Upper lobe of left lung (tissue), 6 donors: ENCODE measurements at regions not wholly inside any gene's neighbourhood (a gene's known extent, or its start where the extent isn't known, plus 50 kb on each side); places are given as distances from the start of the nearest gene placed in this dataset.

Source experiments
- ATAC-seq, 2 donors: fragments of 200-7000 bp; cut with Tn5 transposase; one replicate each; pipeline ENCODE4 v1.9.1; 2022; ENCODE audit warnings: mild to moderate bottlenecking in 2 of 2, moderate library complexity in 2 of 2; ENCODE audit not compliant: low FRiP score in 2 of 2
- DNase-seq, 2 donors: peaks; one replicate each; pipeline ENCODE4 v3.0.0-alpha.2; 2019 to 2020
- H3K27ac ChIP-seq, 4 donors: fragments of 200-600 bp; sonication (generic); one replicate each; pipeline ENCODE4 v1.5.1; 2016 to 2019
- H3K27me3 ChIP-seq, 4 donors: fragments of 200-600 bp; sonication (generic); one replicate each; pipeline ENCODE4 v1.5.1; 2017 to 2019
- H3K36me3 ChIP-seq, 4 donors: fragments of 200-600 bp; sonication (generic); one replicate each; pipeline ENCODE4 v1.5.1; 2016 to 2019
- H3K4me1 ChIP-seq, 4 donors: fragments of 200-600 bp; sonication (generic); one replicate each; pipeline ENCODE4 v1.5.1; 2018 to 2019
- H3K4me3 ChIP-seq, 4 donors: fragments of 200-600 bp; sonication (generic); one replicate each; pipeline ENCODE4 v1.5.1; 2017 to 2019; ENCODE audit warnings: mild to moderate bottlenecking in 2 of 4, moderate library complexity in 1 of 4
- H3K9me3 ChIP-seq, 4 donors: fragments of 200-600 bp; sonication (generic); one replicate each; pipeline ENCODE4 v1.5.1; 2018 to 2019
- EP300 ChIP-seq, 4 donors: sonication (generic); formaldehyde crosslinking; IDR thresholded peaks; one replicate each; pipeline ENCODE4 v1.5.1; 2017; ENCODE audit warnings: antibody characterized with exemption in 4 of 4, control low read depth in 2 of 4
- POLR2A ChIP-seq, 4 donors: fragments of 450-650 bp; IDR thresholded peaks; one replicate each; pipeline ENCODE4 v1.5.1; 2016 to 2017; ENCODE audit warnings: antibody characterized with exemption in 4 of 4, mild to moderate bottlenecking in 2 of 4
- POLR2AphosphoS5 ChIP-seq, 2 donors: sonication (generic); formaldehyde crosslinking; IDR thresholded peaks; one replicate each; pipeline ENCODE4 v1.5.1; 2017; ENCODE audit warnings: antibody characterized with exemption in 2 of 2
- WGBS, 2 donors: methylation state at CpG; one replicate each; pipeline ENCODE4 v1.1.5; 2017 to 2018; 5-methylcytosine and 5-hydroxymethylcytosine counted together
- TF ChIP-seq, protein P1 (sequence below), 6 experiments: fragments of 450-650 bp in 4 of 6; fragments of 200-600 bp in 2 of 6; sonication (generic) in 2 of 6; IDR thresholded peaks; one replicate each; pipeline ENCODE4 v1.5.1; 2016 to 2019; ENCODE audit warnings: antibody characterized with exemption in 6 of 6
- donor health status: DM: no; HTN: no; CAD: no; lungs with moderate emphysema.
- donor health status: DM: no; HTN: yes; CAD: no; lungs with severe emphysema.

DNA sequence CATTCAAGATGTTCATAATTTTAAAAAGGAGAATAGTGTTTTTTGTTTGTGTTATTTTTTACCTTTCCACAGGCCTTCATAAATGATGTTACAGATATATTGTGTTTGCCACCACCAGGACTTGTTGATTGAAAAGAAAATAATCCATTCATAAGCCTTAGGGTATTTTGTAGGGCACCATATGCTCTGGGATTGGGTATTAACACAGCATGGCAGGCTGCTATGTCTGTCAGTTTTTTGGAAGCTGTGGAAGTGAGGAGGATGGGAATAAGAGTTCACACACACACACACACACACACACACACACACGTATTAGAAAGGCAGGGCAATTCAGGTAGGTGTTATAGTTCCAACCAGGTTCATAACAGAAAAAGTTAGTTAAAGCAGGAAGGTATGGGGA, 237.9 kb downstream of the HDGFL1 start:
- no peak for DNase-seq
- no peak overlapping the region for H3K4me3 ChIP-seq
- H3K27ac ChIP-seq = no peak overlapping the region
- TF ChIP-seq, protein P1, sequence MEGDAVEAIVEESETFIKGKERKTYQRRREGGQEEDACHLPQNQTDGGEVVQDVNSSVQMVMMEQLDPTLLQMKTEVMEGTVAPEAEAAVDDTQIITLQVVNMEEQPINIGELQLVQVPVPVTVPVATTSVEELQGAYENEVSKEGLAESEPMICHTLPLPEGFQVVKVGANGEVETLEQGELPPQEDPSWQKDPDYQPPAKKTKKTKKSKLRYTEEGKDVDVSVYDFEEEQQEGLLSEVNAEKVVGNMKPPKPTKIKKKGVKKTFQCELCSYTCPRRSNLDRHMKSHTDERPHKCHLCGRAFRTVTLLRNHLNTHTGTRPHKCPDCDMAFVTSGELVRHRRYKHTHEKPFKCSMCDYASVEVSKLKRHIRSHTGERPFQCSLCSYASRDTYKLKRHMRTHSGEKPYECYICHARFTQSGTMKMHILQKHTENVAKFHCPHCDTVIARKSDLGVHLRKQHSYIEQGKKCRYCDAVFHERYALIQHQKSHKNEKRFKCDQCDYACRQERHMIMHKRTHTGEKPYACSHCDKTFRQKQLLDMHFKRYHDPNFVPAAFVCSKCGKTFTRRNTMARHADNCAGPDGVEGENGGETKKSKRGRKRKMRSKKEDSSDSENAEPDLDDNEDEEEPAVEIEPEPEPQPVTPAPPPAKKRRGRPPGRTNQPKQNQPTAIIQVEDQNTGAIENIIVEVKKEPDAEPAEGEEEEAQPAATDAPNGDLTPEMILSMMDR (IDR thresholded peaks at IDR 0.05) = no peak
- TF ChIP-seq EP300 (IDR thresholded peaks at IDR 0.05) = no peak
- no peak for TF ChIP-seq POLR2A (IDR thresholded peaks at IDR 0.05)
- TF ChIP-seq POLR2AphosphoS5 (IDR thresholded peaks at IDR 0.05) = no peak
- no peaks in the 10 kb centered on the region for H3K4me1 ChIP-seq
- 80 to 89% methylated on average over 1 of the region's 1 CpG for WGBS, 2 donors
- H3K27me3 ChIP-seq = no peaks in the 10 kb centered on the region
- H3K9me3 ChIP-seq = no peaks in the 10 kb centered on the region
- H3K36me3 ChIP-seq = no peaks in the 10 kb centered on the region
- no peak for ATAC-seq

DNA sequence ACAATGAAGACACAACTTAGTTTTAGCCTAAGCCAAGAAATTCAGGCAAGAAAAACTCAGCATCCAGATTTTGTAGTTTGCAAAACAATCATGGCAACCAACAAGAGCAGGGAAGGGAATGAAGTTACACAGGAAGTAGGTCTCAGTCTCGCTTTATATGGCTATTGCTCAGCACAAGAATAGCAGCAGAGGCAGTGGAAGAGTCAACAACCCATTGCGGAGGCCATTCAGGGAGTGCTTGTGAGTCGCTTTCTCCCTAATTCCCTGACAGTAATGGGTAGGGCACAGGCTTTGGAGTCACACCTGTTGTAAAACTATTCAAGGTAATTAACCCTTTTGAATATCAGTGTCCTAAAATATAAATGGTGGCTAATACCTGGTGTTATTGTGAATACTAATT, 238.5 kb downstream of the HDGFL1 start:
- TF ChIP-seq POLR2A (IDR thresholded peaks at IDR 0.05) = no peak
- TF ChIP-seq, protein P1 (IDR thresholded peaks at IDR 0.05) = no peak
- TF ChIP-seq POLR2AphosphoS5 (IDR thresholded peaks at IDR 0.05) = no peak
- WGBS, 2 donors = 91 to 92% methylated on average over 3 of the region's 3 CpGs
- no peaks in the 10 kb centered on the region for H3K9me3 ChIP-seq
- H3K4me3 ChIP-seq = no peak overlapping the region
- H3K27ac ChIP-seq = no peak overlapping the region
- no peaks in the 10 kb centered on the region for H3K36me3 ChIP-seq
- DNase-seq (no peak), ATAC-seq (no peak)
- H3K27me3 ChIP-seq = no peaks in the 10 kb centered on the region
- H3K4me1 ChIP-seq = no peaks in the 10 kb centered on the region

DNA sequence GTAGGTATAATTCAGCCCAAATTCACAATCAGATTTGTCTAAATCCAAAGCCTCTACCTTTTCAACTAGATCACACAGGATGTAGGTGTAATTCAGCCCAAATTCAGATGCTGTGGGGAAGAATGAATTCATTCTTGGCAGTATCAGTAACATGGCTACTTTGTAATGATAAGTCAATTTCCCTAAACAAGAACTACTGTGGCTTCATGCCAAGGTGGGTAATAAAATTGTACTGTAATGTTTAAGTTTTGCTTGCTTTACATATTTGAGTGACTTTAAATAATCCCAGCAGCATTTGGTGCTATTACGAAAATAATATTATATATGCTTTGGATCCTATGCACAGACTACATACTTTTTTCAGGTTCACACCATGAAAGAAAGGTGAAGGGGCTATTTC, 239.1 kb downstream of the HDGFL1 start:
- no peaks in the 10 kb centered on the region for H3K27me3 ChIP-seq
- no peaks in the 10 kb centered on the region for H3K9me3 ChIP-seq
- no peak overlapping the region for H3K27ac ChIP-seq
- DNase-seq (no peak), ATAC-seq (no peak)
- H3K36me3 ChIP-seq = no peaks in the 10 kb centered on the region
- H3K4me1 ChIP-seq = no peaks in the 10 kb centered on the region
- WGBS, 2 donors = 88 to 100% methylated on average over 1 of the region's 1 CpG
- TF ChIP-seq EP300 (IDR thresholded peaks at IDR 0.05) = no peak
- TF ChIP-seq POLR2AphosphoS5 (IDR thresholded peaks at IDR 0.05) = no peak
- TF ChIP-seq, protein P1 (IDR thresholded peaks at IDR 0.05) = no peak
- TF ChIP-seq POLR2A (IDR thresholded peaks at IDR 0.05) = no peak
- H3K4me3 ChIP-seq = no peak overlapping the region

DNA sequence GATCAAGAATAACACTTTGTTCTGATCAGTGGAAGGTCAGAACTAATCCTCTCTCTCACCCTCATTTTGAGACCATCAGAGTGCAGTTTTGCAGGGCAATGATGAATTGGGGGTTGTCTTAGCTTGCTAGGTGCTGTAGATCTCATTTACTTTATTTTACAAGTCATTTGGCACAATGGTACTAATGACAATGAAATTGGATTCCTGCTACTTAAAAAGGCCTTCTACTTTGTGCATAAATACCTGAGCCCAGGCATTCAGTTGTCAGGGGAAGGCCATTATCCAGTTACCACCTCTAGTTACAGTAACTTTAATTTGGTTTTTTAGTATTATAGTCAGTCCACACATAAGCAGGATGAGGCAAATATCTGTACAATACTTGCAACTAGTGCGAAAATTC, 240.0 kb downstream of the HDGFL1 start:
- no peak overlapping the region for H3K27ac ChIP-seq
- no peak for ATAC-seq
- 93 to 94% methylated on average over 1 of the region's 1 CpG for WGBS, 2 donors

DNA sequence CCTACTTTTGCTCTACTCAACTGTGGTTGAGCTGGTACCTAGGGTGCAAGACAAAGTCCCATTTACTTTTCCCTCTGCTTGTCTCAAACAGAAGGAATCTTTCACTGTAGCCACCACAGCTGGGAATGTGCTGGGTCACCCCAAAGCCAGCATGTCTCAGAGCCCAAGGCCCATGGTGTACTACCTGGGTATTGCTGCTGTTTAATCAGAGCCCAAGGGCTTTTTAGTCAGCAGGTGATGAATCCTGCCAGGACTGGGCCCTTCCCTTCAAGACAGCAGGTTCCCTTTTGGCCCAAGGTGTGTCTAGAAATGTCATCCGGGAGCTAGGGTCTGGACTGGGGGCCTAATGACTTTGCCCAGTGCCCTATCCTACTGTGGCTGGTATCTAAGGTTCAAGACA, 249.8 kb downstream of the HDGFL1 start:
- Histone ChIP-seq H3K36me3 (no peaks in the 10 kb centered on the region), H3K9me3 (no peaks in the 10 kb centered on the region), H3K27ac (no peak overlapping the region), H3K27me3 (no peaks in the 10 kb centered on the region), H3K4me1 (no peaks in the 10 kb centered on the region), H3K4me3 (no peak overlapping the region)
- TF ChIP-seq EP300 (IDR thresholded peaks at IDR 0.05) (no peak), POLR2AphosphoS5 (IDR thresholded peaks at IDR 0.05) (no peak), POLR2A (IDR thresholded peaks at IDR 0.05) (no peak)
- TF ChIP-seq, protein P1 (IDR thresholded peaks at IDR 0.05) = no peak
- WGBS, 2 donors = 92% methylated on average over 1 of the region's 1 CpG; no CpG with 5 or more reads in 1 of the 2 donors
- DNase-seq (no peak), ATAC-seq (no peak)

More for the DNA sequence above, 240.0 kb downstream of the HDGFL1 start:
- H3K27me3 ChIP-seq = no peaks in the 10 kb centered on the region
- DNase-seq = no peak
- no peaks in the 10 kb centered on the region for H3K36me3 ChIP-seq
- no peaks in the 10 kb centered on the region for H3K4me1 ChIP-seq
- no peaks in the 10 kb centered on the region for H3K9me3 ChIP-seq
- no peak overlapping the region for H3K4me3 ChIP-seq
- no peak for TF ChIP-seq EP300 (IDR thresholded peaks at IDR 0.05)
- TF ChIP-seq, protein P1 (IDR thresholded peaks at IDR 0.05) = no peak
- no peak for TF ChIP-seq POLR2AphosphoS5 (IDR thresholded peaks at IDR 0.05)
- TF ChIP-seq POLR2A (IDR thresholded peaks at IDR 0.05) = no peak
